PC-3 (cell line): ENCODE measurements at regions not wholly inside any gene's neighbourhood (a gene's known extent, or its start where the extent isn't known, plus 50 kb on each side); places are given as distances from the start of the nearest gene placed in this dataset.

Experiments
- CTCF ChIP-seq: fragments of 300-600 bp; sonication (generic); conservative IDR thresholded peaks from 2 replicates; pipeline ENCODE4 v1.5.1; 2017; ENCODE audit warnings: antibody characterized with exemption, low read depth, mild to moderate bottlenecking, low read length
- EZH2phosphoT487 ChIP-seq: fragments of 300-600 bp; sonication (generic); IDR thresholded peaks from 2 replicates; pipeline ENCODE4 v1.6.1; 2018; ENCODE audit warnings: mild to moderate bottlenecking, antibody characterized with exemption, low read length, borderline replicate concordance

GRCh38 chr9:78921341-78921740 lies 624.4 kb downstream of the PSAT1 start:
- TF ChIP-seq CTCF (no peak), EZH2phosphoT487 (no peak)
